OCI-LY3 (cell line): ENCODE measurements at regions not wholly inside any gene's neighbourhood (a gene's known extent, or its start where the extent isn't known, plus 50 kb on each side); places are given as distances from the start of the nearest gene placed in this dataset.

Experiments used
- CTCF ChIP-seq: fragments of 200-600, 300-600 bp; sonication (generic); IDR thresholded peaks from 2 replicates; pipeline ENCODE4 v1.5.1; 2014; ENCODE audit warnings: antibody characterized with exemption, low read length, low read depth
- EZH2phosphoT487 ChIP-seq: fragments of 200-600 bp; shearing (Covaris generic); IDR thresholded peaks from 2 replicates; pipeline ENCODE4 v1.6.1; 2018; ENCODE audit warnings: antibody characterized with exemption, mixed run types, low read depth

GRCh38 chr13:106802917-106803316, 235.0 kb upstream of the ARGLU1 start:
- TF ChIP-seq CTCF (no peak), EZH2phosphoT487 (no peak)
